ENCODE measurements at regions not wholly inside any gene's neighbourhood (a gene's known extent, or its start where the extent isn't known, plus 50 kb on each side); places are given as distances from the start of the nearest gene placed in this dataset.

DNA sequence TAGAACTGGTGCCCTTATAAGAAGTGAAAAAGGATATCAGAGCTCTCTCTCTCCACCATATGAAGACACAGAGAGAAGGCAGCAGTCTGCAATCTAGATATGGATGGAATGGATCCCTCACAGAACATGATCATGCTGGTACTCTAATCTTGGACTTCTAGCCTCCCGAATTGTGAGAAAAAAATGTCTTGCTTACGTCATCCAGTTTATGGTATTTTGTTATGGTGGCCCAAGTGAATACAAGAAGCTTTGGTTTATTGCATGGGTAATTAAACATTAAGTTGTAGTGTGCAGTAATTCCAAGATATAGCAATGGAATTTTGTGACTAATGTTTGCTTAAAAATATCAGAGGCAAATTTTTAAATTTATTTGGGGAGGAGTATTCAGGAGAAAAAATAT, 1667.4 kb upstream of the SLC39A10 start:
- TF ChIP-seq, protein P1, sequence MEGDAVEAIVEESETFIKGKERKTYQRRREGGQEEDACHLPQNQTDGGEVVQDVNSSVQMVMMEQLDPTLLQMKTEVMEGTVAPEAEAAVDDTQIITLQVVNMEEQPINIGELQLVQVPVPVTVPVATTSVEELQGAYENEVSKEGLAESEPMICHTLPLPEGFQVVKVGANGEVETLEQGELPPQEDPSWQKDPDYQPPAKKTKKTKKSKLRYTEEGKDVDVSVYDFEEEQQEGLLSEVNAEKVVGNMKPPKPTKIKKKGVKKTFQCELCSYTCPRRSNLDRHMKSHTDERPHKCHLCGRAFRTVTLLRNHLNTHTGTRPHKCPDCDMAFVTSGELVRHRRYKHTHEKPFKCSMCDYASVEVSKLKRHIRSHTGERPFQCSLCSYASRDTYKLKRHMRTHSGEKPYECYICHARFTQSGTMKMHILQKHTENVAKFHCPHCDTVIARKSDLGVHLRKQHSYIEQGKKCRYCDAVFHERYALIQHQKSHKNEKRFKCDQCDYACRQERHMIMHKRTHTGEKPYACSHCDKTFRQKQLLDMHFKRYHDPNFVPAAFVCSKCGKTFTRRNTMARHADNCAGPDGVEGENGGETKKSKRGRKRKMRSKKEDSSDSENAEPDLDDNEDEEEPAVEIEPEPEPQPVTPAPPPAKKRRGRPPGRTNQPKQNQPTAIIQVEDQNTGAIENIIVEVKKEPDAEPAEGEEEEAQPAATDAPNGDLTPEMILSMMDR (IDR thresholded peaks at IDR 0.05): no peak
- TF ChIP-seq POLR2A (IDR thresholded peaks at IDR 0.05) (no peak), POLR2AphosphoS5 (IDR thresholded peaks at IDR 0.05) (no peak), EP300 (IDR thresholded peaks at IDR 0.05) (no peak)

Measured in suprapubic skin (tissue), 4 donors.